ENCODE measurements at regions not wholly inside any gene's neighbourhood (a gene's known extent, or its start where the extent isn't known, plus 50 kb on each side); places are given as distances from the start of the nearest gene placed in this dataset.

DNA sequence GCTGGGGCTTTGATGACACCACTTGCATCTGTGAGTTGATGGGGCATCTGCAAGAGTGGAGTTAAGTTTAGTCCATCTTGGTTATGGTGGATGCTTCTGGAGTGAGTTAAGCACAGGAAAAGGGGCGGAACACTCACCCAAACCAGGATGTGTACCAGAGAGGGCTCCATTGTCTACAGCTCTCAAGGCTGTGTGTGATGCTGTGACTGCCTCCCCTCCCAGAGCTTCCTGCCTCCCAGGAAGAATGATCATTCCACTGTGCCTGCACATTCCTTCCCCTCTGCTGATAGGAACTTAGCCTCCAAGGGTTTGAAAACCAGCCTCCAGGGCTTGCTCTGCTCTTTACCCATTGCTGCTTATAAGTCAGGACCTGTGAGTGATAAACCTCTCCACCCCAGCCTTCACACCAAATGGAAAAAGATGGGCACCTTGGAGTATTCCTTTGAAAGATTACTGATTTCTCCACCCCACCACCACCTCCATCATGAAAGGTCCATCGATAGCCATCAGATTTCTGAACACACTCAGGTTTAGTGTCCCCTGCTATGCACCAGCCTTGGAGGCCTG, 160.1 kb upstream of the SPRY4 start:
- intact Hi-C loops (cut with micrococcal nuclease): no loop called here
- no peak for TF ChIP-seq CTCF (IDR thresholded peaks at IDR 0.05)
- Mint-ChIP-seq H3K27me3 (peaks cover 17% of the 10 kb centered on the region), H3K4me3 (no peak overlapping the region), H3K36me3 (ENCODE audit: low read depth) (peaks cover 1% of the 10 kb centered on the region), H3K27ac (no peak overlapping the region), H3K4me1 (no peaks in the 10 kb centered on the region), H3K9me3 (peaks cover 14% of the 10 kb centered on the region)
- ChIA-PET POLR2A (no interaction called here), CTCF (no interaction called here)
- ATAC-seq (ENCODE audit: low read depth): no peak
- no peak for DNase-seq

- ChIA-PET POLR2A (interaction anchor here (0.6 kb wide), 1 partner anchor 11 kb away, joined by 4 read pairs; no protein-coding TSS in a partner anchor), CTCF (no interaction called here)
- peaks cover 1% of the 10 kb centered on the region for H3K36me3 Mint-ChIP-seq (ENCODE audit: low read depth)
- peaks cover 23% of the 10 kb centered on the region for H3K9me3 Mint-ChIP-seq
- peaks cover 31% of the 10 kb centered on the region for H3K27me3 Mint-ChIP-seq
- TF ChIP-seq CTCF (IDR thresholded peaks at IDR 0.05): no peak
- ATAC-seq (ENCODE audit: low read depth) (no peak), DNase-seq (no peak)
- no peaks in the 10 kb centered on the region for H3K4me1 Mint-ChIP-seq
- no peak overlapping the region for H3K4me3 Mint-ChIP-seq
- intact Hi-C loops (cut with micrococcal nuclease): no loop called here
- no peak overlapping the region for H3K27ac Mint-ChIP-seq
Observed at GRCh38 chr5:142482207-142482606, 157.4 kb upstream of the SPRY4 start.

GRCh38 chr5:142481410-142481809, 156.6 kb upstream of the SPRY4 start:
- Mint-ChIP-seq H3K4me1 (no peaks in the 10 kb centered on the region), H3K27me3 (peaks cover 34% of the 10 kb centered on the region), H3K36me3 (ENCODE audit: low read depth) (peaks cover 1% of the 10 kb centered on the region), H3K27ac (no peak overlapping the region), H3K4me3 (no peak overlapping the region), H3K9me3 (peaks cover 23% of the 10 kb centered on the region)
- ATAC-seq (ENCODE audit: low read depth): no peak
- intact Hi-C loops (cut with micrococcal nuclease): no loop called here
- no peak for DNase-seq
- CTCF ChIA-PET: no interaction called here
- TF ChIP-seq CTCF (IDR thresholded peaks at IDR 0.05): no peak
- POLR2A ChIA-PET: no interaction called here

DNA sequence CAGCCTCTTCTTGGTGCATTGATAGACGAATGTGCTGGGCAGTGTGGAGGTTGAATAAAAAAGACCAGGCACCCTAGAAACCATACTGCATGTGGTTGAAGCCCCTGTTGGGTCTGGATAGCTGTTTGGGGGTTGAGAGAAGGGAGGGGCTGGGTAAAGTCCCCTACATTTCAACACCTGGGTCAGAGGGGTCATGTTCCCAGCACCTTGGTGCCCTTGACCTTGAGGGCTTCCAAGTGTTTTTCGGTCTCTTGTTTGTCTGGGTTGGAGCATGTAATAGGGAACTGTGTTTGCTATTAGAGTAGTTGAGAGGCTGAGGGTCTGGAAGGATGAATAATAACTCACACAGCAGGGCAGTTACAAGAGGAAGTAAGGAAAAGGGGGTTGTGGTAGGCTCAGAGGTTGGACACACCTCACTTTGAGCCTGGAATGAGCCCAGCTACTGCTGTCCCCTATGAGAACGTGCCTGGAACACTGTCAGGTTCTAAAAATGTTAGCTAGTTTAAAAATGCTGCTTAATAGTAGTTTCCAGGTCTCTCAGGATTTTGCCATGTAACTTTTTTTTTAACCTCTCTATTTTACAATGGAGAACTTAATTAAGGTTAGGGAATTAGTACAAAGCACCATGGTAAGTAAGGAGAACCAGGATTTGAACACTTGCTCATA, 155.2 kb upstream of the SPRY4 start:
- intact Hi-C loops (cut with micrococcal nuclease): no loop called here
- H3K36me3 Mint-ChIP-seq (ENCODE audit: low read depth): peaks cover 1% of the 10 kb centered on the region
- H3K27me3 Mint-ChIP-seq: peaks cover 29% of the 10 kb centered on the region
- CTCF ChIA-PET: no interaction called here
- no peaks in the 10 kb centered on the region for H3K4me1 Mint-ChIP-seq
- H3K27ac Mint-ChIP-seq: no peak overlapping the region
- no peak for ATAC-seq (ENCODE audit: low read depth)
- DNase-seq: no peak
- no peak overlapping the region for H3K4me3 Mint-ChIP-seq
- H3K9me3 Mint-ChIP-seq: peaks cover 15% of the 10 kb centered on the region
- POLR2A ChIA-PET: no interaction called here
- no peak for TF ChIP-seq CTCF (IDR thresholded peaks at IDR 0.05)

DNA sequence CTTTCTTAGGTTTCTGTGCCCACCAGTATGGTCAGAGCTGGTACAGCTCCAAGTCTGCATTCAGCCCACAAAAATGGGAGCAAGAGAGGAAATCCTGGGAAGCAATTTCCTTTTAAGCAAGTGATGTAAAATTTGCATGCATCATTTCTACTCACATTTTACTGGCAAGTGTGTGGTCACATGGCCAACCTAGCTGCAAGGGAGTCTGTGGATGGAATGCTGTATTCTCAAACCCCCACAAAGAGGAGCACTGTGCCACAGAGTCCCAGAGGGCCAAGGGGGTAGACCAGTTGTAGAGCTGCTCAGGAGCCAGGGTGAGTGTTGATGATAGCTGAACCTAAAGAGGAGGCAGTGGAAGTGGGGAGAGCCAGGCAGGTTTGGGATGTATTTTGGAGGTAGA, 154.3 kb upstream of the SPRY4 start:
- TF ChIP-seq CTCF (IDR thresholded peaks at IDR 0.05): no peak
- Mint-ChIP-seq H3K36me3 (ENCODE audit: low read depth) (no peaks in the 10 kb centered on the region), H3K9me3 (peaks cover 9% of the 10 kb centered on the region), H3K27ac (no peak overlapping the region), H3K4me1 (no peaks in the 10 kb centered on the region), H3K4me3 (no peak overlapping the region), H3K27me3 (peaks cover 27% of the 10 kb centered on the region)
- POLR2A ChIA-PET: no interaction called here
- ATAC-seq (ENCODE audit: low read depth): no peak
- no peak for DNase-seq
- CTCF ChIA-PET: no interaction called here
- intact Hi-C loops (cut with micrococcal nuclease): no loop called here

Measured in activated B cell treated with CpG ODN at 0.5 μM for 24 hours (primary cell).